ENCODE measurements at regions not wholly inside any gene's neighbourhood (a gene's known extent, or its start where the extent isn't known, plus 50 kb on each side); places are given as distances from the start of the nearest gene placed in this dataset.
"Not testable (repeated sequence)": the region's sequence is repeated elsewhere in the genome, so short reads cannot be mapped to it uniquely, and the experiment has no call there.

DNA sequence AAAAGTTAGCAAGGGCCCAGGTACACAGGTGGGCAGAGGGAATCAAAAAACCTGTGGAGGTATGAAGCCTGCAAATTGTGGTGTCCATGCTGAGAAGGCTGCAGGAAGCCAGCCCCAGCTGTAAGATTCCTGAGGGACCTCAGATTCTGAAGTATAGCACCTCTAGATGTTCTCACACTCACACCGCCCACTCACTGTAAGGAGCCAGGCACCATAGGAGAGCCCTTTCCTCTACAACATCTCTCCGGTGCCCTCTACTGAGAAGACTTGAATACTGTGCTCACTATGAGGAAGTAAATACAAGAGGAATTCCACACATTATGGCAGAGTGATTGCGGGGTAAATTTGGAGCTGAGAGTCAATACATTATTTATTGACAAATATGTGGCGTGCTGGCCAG is 68.9 kb upstream of the RUBCNL start:
- CTCF ChIA-PET; DNase-seq (ENCODE audit: extremely low spot score); POLR2A ChIA-PET: not testable (repeated sequence)
- TF ChIP-seq, protein P1, sequence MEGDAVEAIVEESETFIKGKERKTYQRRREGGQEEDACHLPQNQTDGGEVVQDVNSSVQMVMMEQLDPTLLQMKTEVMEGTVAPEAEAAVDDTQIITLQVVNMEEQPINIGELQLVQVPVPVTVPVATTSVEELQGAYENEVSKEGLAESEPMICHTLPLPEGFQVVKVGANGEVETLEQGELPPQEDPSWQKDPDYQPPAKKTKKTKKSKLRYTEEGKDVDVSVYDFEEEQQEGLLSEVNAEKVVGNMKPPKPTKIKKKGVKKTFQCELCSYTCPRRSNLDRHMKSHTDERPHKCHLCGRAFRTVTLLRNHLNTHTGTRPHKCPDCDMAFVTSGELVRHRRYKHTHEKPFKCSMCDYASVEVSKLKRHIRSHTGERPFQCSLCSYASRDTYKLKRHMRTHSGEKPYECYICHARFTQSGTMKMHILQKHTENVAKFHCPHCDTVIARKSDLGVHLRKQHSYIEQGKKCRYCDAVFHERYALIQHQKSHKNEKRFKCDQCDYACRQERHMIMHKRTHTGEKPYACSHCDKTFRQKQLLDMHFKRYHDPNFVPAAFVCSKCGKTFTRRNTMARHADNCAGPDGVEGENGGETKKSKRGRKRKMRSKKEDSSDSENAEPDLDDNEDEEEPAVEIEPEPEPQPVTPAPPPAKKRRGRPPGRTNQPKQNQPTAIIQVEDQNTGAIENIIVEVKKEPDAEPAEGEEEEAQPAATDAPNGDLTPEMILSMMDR (IDR thresholded peaks at IDR 0.05; ENCODE audit: control extremely low read depth, extremely low read depth, low read depth, missing control alignments): peak; percentile 20

DNA sequence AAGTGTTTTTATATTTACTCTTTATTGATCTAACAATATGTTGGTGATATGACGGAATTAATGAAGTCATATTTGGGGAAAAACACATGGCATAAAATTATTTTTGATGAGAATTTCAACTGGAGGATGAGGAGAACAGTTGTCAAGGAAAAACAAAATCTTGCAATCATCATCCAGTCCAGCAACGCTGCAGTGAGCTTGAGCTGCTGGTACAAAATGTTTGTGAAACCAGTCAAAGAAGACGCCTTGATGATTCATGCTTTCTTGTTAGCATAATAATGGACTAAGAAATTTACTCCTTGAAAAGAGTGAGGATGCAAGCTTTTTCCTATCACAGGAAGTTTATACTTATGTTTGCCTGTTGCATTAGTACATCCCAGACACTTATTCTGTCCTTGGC is 64.1 kb upstream of the RUBCNL start:
- CTCF ChIA-PET, POLR2A ChIA-PET: not testable (repeated sequence)

DNA sequence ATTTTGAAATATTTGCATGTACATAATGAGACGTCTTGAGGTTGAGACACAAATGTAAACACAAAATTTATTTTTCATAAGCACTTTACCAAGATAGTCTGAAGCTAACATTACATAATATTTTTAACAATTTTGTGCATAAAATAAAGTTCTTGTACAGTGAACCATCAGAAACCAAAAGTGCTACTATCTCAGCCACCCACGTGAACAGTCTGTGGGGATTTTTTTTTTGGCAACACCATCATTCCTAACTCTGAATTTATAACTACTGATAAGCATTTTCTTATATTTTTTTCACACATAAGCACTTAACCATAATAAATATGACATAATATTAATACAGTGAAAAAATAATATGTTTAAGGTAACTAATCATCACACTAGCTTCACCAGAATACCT is 62.9 kb upstream of the RUBCNL start:
- POLR2A ChIA-PET; DNase-seq (ENCODE audit: extremely low spot score); CTCF ChIA-PET: not testable (repeated sequence)

More for the DNA sequence above, 64.1 kb upstream of the RUBCNL start:
- not testable (repeated sequence) for DNase-seq (ENCODE audit: extremely low spot score)

DNA sequence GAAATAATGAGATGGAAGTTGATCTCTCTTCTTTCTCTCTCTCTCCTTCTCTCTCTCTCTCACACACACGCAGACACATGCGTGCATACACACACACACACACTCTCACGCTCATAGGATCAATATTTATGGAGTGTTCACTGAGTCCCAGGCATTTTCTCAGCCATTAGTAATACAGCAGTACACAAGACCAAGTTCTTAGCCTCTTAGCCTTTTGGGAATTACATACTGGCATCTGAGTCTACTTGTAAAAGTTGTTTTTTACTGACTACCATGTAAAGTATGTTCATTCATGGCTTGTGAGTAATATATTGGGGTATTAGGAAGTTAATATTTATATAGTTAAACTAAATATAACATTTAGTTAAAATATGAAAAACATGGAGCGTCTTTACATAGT is 61.1 kb upstream of the RUBCNL start:
- POLR2A ChIA-PET; CTCF ChIA-PET; DNase-seq (ENCODE audit: extremely low spot score): not testable (repeated sequence)

DNA sequence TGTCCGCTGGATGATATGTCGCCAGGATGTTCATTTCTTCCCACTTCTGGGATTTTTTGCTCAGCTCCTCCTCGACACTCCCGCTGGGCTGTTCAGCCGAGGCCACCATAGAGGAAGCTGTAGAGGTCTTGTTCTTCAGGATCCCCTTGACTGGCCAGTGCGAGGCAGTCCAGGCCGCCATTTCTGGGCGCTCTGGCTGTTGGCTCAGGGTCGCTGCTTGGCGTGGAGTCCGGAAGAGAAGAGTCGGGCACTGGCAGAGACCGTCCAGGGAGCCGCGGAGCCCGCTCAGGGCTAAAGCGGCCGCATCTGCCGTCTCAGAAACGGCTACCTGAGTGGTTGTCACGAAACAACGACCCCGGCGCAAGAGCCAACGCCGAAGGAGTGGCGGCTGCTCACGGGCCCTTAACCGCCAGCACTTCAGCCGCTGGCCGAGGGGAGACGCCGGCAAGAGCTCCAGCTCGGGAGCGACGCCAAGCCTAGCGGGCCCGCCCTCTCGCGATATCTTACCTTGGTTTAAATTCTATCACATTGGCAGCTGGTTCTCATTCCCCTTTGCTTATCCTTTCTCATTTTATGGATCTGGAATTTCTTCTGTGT is 50.9 kb upstream of the RUBCNL start:
- DNase-seq (ENCODE audit: extremely low spot score); POLR2A ChIA-PET; CTCF ChIA-PET: not testable (repeated sequence)
